ENCODE measurements at regions not wholly inside any gene's neighbourhood (a gene's known extent, or its start where the extent isn't known, plus 50 kb on each side); places are given as distances from the start of the nearest gene placed in this dataset.

DNA sequence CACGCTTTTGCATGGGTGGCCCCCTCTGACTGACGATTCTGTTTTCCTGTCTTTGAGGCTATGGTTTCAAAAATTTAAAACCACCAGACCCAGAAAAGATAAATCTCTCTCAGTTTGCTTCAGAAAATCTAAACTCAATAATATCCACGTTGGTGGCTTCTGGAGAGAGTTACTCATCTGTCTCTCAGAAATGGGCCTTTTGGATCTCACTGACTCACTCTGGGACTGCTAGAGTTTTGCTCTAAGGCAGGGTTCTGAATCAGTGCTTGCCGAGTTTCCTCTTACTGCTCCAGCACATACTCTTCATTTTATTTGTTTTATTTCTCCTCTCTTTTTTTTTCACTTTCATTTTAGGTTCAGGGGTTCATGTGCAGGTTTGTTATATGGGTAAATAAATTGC, 305.7 kb downstream of the BLID start:
- TF ChIP-seq, protein P1, sequence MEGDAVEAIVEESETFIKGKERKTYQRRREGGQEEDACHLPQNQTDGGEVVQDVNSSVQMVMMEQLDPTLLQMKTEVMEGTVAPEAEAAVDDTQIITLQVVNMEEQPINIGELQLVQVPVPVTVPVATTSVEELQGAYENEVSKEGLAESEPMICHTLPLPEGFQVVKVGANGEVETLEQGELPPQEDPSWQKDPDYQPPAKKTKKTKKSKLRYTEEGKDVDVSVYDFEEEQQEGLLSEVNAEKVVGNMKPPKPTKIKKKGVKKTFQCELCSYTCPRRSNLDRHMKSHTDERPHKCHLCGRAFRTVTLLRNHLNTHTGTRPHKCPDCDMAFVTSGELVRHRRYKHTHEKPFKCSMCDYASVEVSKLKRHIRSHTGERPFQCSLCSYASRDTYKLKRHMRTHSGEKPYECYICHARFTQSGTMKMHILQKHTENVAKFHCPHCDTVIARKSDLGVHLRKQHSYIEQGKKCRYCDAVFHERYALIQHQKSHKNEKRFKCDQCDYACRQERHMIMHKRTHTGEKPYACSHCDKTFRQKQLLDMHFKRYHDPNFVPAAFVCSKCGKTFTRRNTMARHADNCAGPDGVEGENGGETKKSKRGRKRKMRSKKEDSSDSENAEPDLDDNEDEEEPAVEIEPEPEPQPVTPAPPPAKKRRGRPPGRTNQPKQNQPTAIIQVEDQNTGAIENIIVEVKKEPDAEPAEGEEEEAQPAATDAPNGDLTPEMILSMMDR (conservative IDR thresholded peaks at IDR 0.05): no peak
- no peak for TF ChIP-seq ZFX (IDR thresholded peaks at IDR 0.05)

Data from C4-2B (cell line).